AG10803 (cell line): ENCODE measurements at regions not wholly inside any gene's neighbourhood (a gene's known extent, or its start where the extent isn't known, plus 50 kb on each side); places are given as distances from the start of the nearest gene placed in this dataset.
"Not testable (repeated sequence)": the region's sequence is repeated elsewhere in the genome, so short reads cannot be mapped to it uniquely, and the experiment has no call there.

Experiments
- DNase-seq: peaks from one replicate; pipeline ENCODE4 v3.0.0; 2010; ENCODE audit warnings: low read depth
- H3K4me3 ChIP-seq: 2 replicates; pipeline ENCODE4 v1.5.1; 2011; ENCODE audit warnings: mild to moderate bottlenecking, low read length, control low read depth
- CTCF ChIP-seq: conservative IDR thresholded peaks from 2 replicates; pipeline ENCODE4 v1.5.1; 2011; ENCODE audit warnings: mild to moderate bottlenecking, low read length, control low read depth, inconsistent platforms

DNA sequence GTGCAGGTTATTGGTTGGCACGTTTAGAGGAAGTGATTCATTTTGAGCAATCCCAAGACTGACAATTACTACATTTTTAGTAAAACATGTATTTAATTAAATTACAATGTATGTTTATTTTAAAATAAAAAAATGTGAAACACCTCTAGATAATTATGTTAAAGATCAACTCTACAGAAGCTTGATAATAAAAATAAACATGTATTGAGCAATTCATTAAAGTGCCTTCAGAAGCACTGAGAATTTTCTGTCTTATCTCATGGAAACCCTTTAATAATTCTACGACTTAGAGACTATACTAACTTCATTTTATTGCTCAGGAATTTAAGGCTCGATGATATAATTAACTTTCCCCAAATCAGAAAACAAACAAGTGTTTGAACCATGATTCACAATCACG is 208.0 kb upstream of the BRINP3 start:
- DNase-seq = no peak
- no peak for TF ChIP-seq CTCF
- H3K4me3 ChIP-seq = no peak overlapping the region

DNA sequence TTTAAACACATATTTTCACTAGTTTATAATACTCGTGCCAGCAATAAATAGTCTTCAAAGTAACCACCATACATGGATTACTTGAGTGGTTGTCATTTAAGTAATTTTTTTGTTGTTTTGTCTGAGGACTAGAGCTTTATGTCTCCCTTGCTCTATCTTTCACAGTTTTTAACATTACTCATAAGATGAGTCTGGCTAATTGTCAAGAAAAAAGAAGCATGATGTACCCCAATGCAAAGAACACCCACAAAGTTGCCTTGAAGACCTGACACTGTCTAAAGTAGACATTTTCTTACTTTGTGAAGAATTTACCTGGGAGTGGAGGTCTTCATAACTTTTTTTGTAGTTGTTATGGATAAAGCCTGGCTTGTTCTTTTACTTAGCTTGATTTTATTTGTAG is 210.4 kb upstream of the BRINP3 start:
- H3K4me3 ChIP-seq = no peak overlapping the region
- no peak for TF ChIP-seq CTCF
- no peak for DNase-seq

DNA sequence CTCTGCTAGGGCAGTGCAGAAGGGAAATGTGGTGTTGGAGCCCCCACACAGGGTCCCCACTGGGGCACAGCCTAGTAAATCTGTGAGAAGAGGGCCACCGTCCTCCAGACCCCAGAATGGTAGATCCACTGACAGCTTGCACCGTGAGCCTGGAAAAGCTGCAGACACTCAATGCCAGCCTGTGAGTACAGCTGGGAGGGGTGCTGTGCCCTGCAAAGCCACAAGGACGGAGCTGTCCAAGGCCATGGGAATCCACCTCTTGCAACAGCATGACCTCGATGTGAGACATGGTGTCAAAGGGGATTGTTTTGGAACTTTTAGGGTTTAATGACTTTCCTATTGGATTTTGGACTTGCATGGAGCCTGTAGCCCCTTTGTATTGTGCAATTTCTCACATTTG is 220.8 kb upstream of the BRINP3 start:
- DNase-seq = not testable (repeated sequence)

GRCh38 chr1:190699165-190699564 is 221.5 kb upstream of the BRINP3 start:
- no peak overlapping the region for H3K4me3 ChIP-seq
- TF ChIP-seq CTCF = no peak
- DNase-seq = no peak

More for the DNA sequence above, 220.8 kb upstream of the BRINP3 start:
- H3K4me3 ChIP-seq = not testable (repeated sequence)

DNA sequence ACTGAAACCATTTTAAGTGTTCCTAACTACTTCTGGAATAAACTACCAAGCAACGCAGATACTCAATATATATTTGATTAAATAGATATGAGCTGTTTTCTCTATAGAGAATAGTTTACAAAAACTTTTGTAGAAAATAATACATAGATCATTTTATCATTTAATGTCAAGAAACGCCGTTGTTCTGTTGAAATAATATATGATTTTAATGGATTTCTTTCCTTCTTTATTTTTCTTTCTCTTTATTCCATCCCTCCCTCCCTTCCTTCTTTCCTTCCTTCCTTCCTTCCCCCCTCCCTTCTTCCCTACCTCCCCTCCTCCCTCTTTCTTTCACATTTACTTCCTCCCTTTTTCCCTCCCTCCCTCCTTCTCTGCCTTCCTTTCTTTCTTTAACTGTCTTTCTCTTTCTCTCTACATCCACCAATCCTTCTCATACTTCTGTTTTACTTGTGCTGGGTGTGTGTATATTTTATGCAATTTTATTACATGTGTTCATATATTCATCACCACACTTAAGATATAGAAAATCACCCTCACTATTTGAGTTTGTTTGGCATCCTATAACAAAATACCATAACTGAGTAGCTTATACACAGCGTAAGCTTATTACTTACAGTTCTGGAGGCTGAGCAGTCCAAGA is 230.9 kb upstream of the BRINP3 start:
- H3K4me3 ChIP-seq = no peak overlapping the region
- TF ChIP-seq CTCF = no peak
- DNase-seq = no peak

DNA sequence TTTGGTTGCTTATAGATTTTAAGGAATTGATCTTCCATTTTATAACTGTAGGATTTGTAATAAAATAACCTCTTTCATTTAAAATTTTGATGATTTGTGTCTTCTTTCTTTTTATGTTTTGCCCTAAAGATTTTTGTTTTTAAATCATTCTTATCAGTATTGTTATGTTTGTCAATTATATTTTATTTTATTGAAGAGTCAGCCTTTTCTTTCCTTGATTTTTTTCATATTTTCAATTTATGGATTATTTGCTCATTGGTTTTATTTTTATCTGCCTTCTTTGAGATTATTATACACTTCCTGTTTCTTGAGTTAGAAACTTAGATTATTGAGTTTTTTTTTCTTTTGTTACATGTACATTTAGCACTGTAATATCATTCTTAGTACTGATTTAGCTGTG is 233.4 kb upstream of the BRINP3 start:
- DNase-seq = no peak
- TF ChIP-seq CTCF = no peak
- no peak overlapping the region for H3K4me3 ChIP-seq

GRCh38 chr1:190717055-190717454 is 239.4 kb upstream of the BRINP3 start:
- no peak for DNase-seq
- TF ChIP-seq CTCF = no peak
- no peak overlapping the region for H3K4me3 ChIP-seq

GRCh38 chr1:190736971-190737590 is 259.4 kb upstream of the BRINP3 start:
- no peak for TF ChIP-seq CTCF

More at GRCh38 chr1:190736971-190737590, 259.4 kb upstream of the BRINP3 start:
- DNase-seq = no peak
- no peak overlapping the region for H3K4me3 ChIP-seq
